ENCODE measurements at regions not wholly inside any gene's neighbourhood (a gene's known extent, or its start where the extent isn't known, plus 50 kb on each side); places are given as distances from the start of the nearest gene placed in this dataset.

DNA sequence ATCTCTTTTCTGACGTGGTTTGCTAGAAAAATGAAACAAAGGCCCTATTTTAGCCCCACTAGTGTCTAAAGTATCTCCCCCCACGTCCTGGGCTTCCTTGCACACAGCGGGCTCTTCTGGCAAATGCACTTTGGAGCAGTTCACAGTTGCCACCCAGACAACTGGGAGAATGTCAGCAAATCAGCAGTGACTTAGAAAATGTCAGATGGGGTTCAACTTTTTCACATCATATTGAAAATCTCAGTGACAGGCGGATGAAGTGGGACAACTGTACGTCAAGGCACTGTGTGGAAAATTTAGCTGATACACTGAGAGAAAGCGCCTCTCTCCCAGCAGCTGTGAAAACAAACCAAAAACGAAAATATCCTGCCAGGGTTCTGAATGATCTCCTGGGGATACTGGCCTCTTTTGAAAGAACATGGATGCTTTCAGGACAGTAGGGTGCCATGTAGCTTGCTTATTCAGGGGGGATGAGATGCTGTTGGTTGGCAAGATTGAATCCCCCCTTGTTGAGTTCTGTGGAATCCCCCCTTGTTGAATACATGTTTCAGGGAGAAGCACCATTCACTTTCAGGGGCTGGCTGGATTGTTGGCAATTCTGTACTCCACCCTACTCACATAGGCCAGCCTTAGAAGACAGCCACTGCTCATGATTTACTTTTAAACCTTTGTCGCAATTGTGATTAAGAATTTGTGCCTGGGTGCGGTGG lies 372.8 kb upstream of the CELF2 start:
- Histone ChIP-seq H2BK15ac (ENCODE audit: low read length) (no peak overlapping the region), H3K4me3 (ENCODE audit: low read length in 2 of 2) (no peak overlapping the region), H2BK5ac (ENCODE audit: low read length) (no peak overlapping the region), H3K23ac (ENCODE audit: low read depth, low read length, poor library complexity) (no peak overlapping the region), H3K9ac (ENCODE audit: low read depth, low read length, poor library complexity) (no peak overlapping the region), H2AFZ (ENCODE audit: low read length) (peak overlapping the region; percentile 8), H3K27me3 (ENCODE audit: control insufficient read depth in 3 of 3, insufficient read depth in 3 of 3, low read depth in 1 of 3, low read length in 3 of 3) (no peaks in the 10 kb centered on the region), H2BK12ac (ENCODE audit: low read length) (no peak overlapping the region), H4K8ac (ENCODE audit: low read depth, low read length) (no peak overlapping the region), H3K4me1 (ENCODE audit: control insufficient read depth in 2 of 2, insufficient read depth in 1 of 2, low read depth in 1 of 2, low read length in 2 of 2) (peaks cover 3 to 8% of the 10 kb centered on the region in 2 donors), H3K79me1 (ENCODE audit: low read depth, low read length) (no peaks in the 10 kb centered on the region), H3K18ac (ENCODE audit: low read length) (no peak overlapping the region), H3K4ac (ENCODE audit: low read length) (no peak overlapping the region), H3K14ac (ENCODE audit: low read length) (no peak overlapping the region), H2AK5ac (ENCODE audit: low read depth, low read length) (no peak overlapping the region), H3K9me3 (replicated peaks in 1 of 2; ENCODE audit: control insufficient read depth in 2 of 2, insufficient read depth in 1 of 2, low read depth in 1 of 2, low read length in 2 of 2) (peaks cover 0 to 4% of the 10 kb centered on the region in 2 donors), H3K27ac (replicated peaks; ENCODE audit: low read length) (no peak overlapping the region), H2BK120ac (ENCODE audit: low read depth, low read length) (no peak overlapping the region), H3K4me2 (ENCODE audit: insufficient read depth, low read length, poor library complexity, severe bottlenecking) (no peak overlapping the region), H3K36me3 (replicated peaks in 1 of 2; ENCODE audit: control insufficient read depth in 2 of 2, insufficient read depth in 2 of 2, low read length in 2 of 2) (no peaks in the 10 kb centered on the region), H4K91ac (ENCODE audit: low read depth, low read length, poor library complexity) (no peak overlapping the region)
- no peak for DNase-seq (ENCODE audit: low spot score)
- WGBS, 2 donors (ENCODE audit: extremely low coverage in 2 of 2, insufficient read length in 2 of 2, insufficient replicate concordance in 1 of 2): no CpG with 5 or more reads among the region's 9 CpGs

DNA sequence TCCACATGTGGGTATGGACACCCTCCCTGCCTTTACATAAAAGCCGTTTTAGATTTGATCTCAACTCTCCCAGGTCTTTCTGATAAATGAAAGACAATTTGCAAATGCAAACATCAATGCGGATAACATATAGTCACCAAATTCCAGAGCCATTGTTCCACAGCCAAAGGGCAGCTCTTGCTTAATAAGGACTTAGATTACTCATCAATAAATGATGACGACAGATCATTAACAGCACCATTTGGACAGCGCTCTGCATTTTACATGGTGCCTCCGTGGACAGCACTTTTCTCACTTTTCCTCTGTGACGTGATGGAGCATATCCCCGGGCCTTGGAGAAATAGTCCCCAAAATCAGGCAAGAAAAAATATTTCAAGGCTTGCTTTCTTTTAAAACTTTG lies 370.3 kb upstream of the CELF2 start:
- no CpG with 5 or more reads among the region's 7 CpGs for WGBS, 2 donors (ENCODE audit: extremely low coverage in 2 of 2, insufficient read length in 2 of 2, insufficient replicate concordance in 1 of 2)
- Histone ChIP-seq H3K4me2 (ENCODE audit: insufficient read depth, low read length, poor library complexity, severe bottlenecking) (no peak overlapping the region), H3K23ac (ENCODE audit: low read depth, low read length, poor library complexity) (no peak overlapping the region), H2AFZ (ENCODE audit: low read length) (no peak overlapping the region), H3K9me3 (replicated peaks in 1 of 2; ENCODE audit: control insufficient read depth in 2 of 2, insufficient read depth in 1 of 2, low read depth in 1 of 2, low read length in 2 of 2) (peaks cover 0 to 4% of the 10 kb centered on the region in 2 donors), H3K14ac (ENCODE audit: low read length) (no peak overlapping the region), H3K27ac (replicated peaks; ENCODE audit: low read length) (no peak overlapping the region), H3K36me3 (replicated peaks in 1 of 2; ENCODE audit: control insufficient read depth in 2 of 2, insufficient read depth in 2 of 2, low read length in 2 of 2) (no peaks in the 10 kb centered on the region), H3K79me1 (ENCODE audit: low read depth, low read length) (no peaks in the 10 kb centered on the region), H2BK5ac (ENCODE audit: low read length) (no peak overlapping the region), H4K91ac (ENCODE audit: low read depth, low read length, poor library complexity) (no peak overlapping the region), H3K18ac (ENCODE audit: low read length) (no peak overlapping the region), H3K27me3 (ENCODE audit: control insufficient read depth in 3 of 3, insufficient read depth in 3 of 3, low read depth in 1 of 3, low read length in 3 of 3) (no peaks in the 10 kb centered on the region), H2AK5ac (ENCODE audit: low read depth, low read length) (no peak overlapping the region), H3K9ac (ENCODE audit: low read depth, low read length, poor library complexity) (no peak overlapping the region), H4K8ac (ENCODE audit: low read depth, low read length) (no peak overlapping the region), H3K4me3 (ENCODE audit: low read length in 2 of 2) (no peak overlapping the region), H2BK15ac (ENCODE audit: low read length) (no peak overlapping the region), H3K4me1 (ENCODE audit: control insufficient read depth in 2 of 2, insufficient read depth in 1 of 2, low read depth in 1 of 2, low read length in 2 of 2) (peaks cover 3 to 5% of the 10 kb centered on the region in 2 donors), H3K4ac (ENCODE audit: low read length) (no peak overlapping the region), H2BK120ac (ENCODE audit: low read depth, low read length) (no peak overlapping the region), H2BK12ac (ENCODE audit: low read length) (no peak overlapping the region)
- DNase-seq (ENCODE audit: low spot score): no peak

DNA sequence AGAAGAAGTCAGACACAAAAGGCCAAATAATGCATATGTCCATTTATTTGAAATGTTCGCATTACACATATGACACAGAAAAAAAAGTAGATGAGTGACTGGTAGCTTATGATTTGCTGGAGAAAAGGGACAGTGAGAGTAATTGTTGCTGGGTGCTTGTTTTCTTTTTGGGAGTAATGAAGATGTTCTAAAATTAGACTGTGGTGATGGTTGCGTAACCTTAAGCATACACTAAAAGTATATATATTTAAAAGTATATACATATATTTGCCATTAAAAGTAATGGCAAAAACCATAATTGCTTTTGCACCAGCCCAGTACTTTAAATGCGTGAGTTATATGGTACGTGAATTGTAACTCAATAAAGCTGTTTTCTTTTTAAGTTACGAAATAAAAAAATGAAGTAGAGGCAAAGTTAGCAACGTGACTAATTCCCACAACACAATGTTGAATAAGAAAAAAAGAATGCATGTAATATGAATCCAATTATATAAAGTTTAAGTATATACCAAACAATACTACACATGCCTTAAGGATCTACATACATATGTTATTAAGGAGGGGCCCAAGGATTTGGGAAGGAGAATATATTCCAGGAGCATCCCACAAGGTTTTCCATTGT lies 360.4 kb upstream of the CELF2 start:
- H3K18ac ChIP-seq (ENCODE audit: low read length): no peak overlapping the region
- no peak overlapping the region for H2BK120ac ChIP-seq (ENCODE audit: low read depth, low read length)
- WGBS, 2 donors (ENCODE audit: extremely low coverage in 2 of 2, insufficient read length in 2 of 2, insufficient replicate concordance in 1 of 2): no CpG with 5 or more reads among the region's 6 CpGs
- no peak overlapping the region for H4K8ac ChIP-seq (ENCODE audit: low read depth, low read length)
- H3K27me3 ChIP-seq (ENCODE audit: control insufficient read depth in 3 of 3, insufficient read depth in 3 of 3, low read depth in 1 of 3, low read length in 3 of 3): no peaks in the 10 kb centered on the region
- H2BK5ac ChIP-seq (ENCODE audit: low read length): no peak overlapping the region
- H3K4me1 ChIP-seq (ENCODE audit: control insufficient read depth in 2 of 2, insufficient read depth in 1 of 2, low read depth in 1 of 2, low read length in 2 of 2): peaks cover 2 to 8% of the 10 kb centered on the region in 2 donors
- H3K23ac ChIP-seq (ENCODE audit: low read depth, low read length, poor library complexity): no peak overlapping the region
- H2BK15ac ChIP-seq (ENCODE audit: low read length): no peak overlapping the region
- H3K36me3 ChIP-seq (replicated peaks in 1 of 2; ENCODE audit: control insufficient read depth in 2 of 2, insufficient read depth in 2 of 2, low read length in 2 of 2): no peaks in the 10 kb centered on the region
- H3K27ac ChIP-seq (replicated peaks; ENCODE audit: low read length): no peak overlapping the region
- H3K4ac ChIP-seq (ENCODE audit: low read length): no peak overlapping the region
- H2AFZ ChIP-seq (ENCODE audit: low read length): no peak overlapping the region
- H2BK12ac ChIP-seq (ENCODE audit: low read length): no peak overlapping the region
- no peak overlapping the region for H3K14ac ChIP-seq (ENCODE audit: low read length)
- peaks cover 4 to 9% of the 10 kb centered on the region in 2 donors for H3K9me3 ChIP-seq (replicated peaks in 1 of 2; ENCODE audit: control insufficient read depth in 2 of 2, insufficient read depth in 1 of 2, low read depth in 1 of 2, low read length in 2 of 2)
- no peak overlapping the region for H3K9ac ChIP-seq (ENCODE audit: low read depth, low read length, poor library complexity)
- DNase-seq (ENCODE audit: low spot score): no peak
- no peak overlapping the region for H3K4me2 ChIP-seq (ENCODE audit: insufficient read depth, low read length, poor library complexity, severe bottlenecking)
- H2AK5ac ChIP-seq (ENCODE audit: low read depth, low read length): no peak overlapping the region
- H3K79me1 ChIP-seq (ENCODE audit: low read depth, low read length): no peaks in the 10 kb centered on the region
- H3K4me3 ChIP-seq (ENCODE audit: low read length in 2 of 2): no peak overlapping the region
- no peak overlapping the region for H4K91ac ChIP-seq (ENCODE audit: low read depth, low read length, poor library complexity)

DNA sequence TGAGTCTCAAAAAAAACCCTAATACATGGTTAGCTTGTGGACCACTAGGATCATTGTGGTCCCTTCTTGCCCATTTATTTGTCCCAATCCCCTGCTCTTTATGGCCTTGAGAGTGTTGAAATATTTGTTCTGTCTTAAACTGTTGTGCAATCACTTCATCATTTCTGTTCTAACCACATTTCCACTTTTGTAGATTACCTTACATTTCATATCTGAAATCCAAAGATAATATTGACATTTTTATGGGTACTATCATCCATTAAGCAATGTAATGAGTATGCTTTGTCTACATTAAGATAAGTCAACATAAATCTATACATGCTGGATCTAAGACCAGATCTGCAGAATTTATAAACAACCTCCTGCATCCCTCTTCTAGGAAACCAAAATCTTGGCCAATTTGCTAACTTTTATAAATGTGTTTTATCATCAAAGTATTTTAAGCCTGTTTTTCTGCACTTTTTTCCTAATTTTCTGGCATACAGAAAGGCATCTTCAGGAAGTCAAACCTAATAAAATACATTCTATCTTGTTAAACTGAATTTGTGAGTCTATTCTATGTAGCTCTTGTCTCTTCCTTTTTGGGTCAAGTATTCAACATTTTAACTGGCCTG lies 359.4 kb upstream of the CELF2 start:
- no peaks in the 10 kb centered on the region for H3K36me3 ChIP-seq (replicated peaks in 1 of 2; ENCODE audit: control insufficient read depth in 2 of 2, insufficient read depth in 2 of 2, low read length in 2 of 2)
- no peak overlapping the region for H2BK12ac ChIP-seq (ENCODE audit: low read length)
- H3K27me3 ChIP-seq (ENCODE audit: control insufficient read depth in 3 of 3, insufficient read depth in 3 of 3, low read depth in 1 of 3, low read length in 3 of 3): no peaks in the 10 kb centered on the region
- no peak overlapping the region for H4K91ac ChIP-seq (ENCODE audit: low read depth, low read length, poor library complexity)
- H3K4me2 ChIP-seq (ENCODE audit: insufficient read depth, low read length, poor library complexity, severe bottlenecking): no peak overlapping the region
- no peak overlapping the region for H3K27ac ChIP-seq (replicated peaks; ENCODE audit: low read length)
- no peaks in the 10 kb centered on the region for H3K79me1 ChIP-seq (ENCODE audit: low read depth, low read length)
- no peak overlapping the region for H3K14ac ChIP-seq (ENCODE audit: low read length)
- H2BK120ac ChIP-seq (ENCODE audit: low read depth, low read length): no peak overlapping the region
- H3K18ac ChIP-seq (ENCODE audit: low read length): no peak overlapping the region
- peaks cover 4 to 9% of the 10 kb centered on the region in 2 donors for H3K9me3 ChIP-seq (replicated peaks in 1 of 2; ENCODE audit: control insufficient read depth in 2 of 2, insufficient read depth in 1 of 2, low read depth in 1 of 2, low read length in 2 of 2)
- no peak overlapping the region for H2BK5ac ChIP-seq (ENCODE audit: low read length)
- no peak overlapping the region for H3K4ac ChIP-seq (ENCODE audit: low read length)
- no peak overlapping the region for H2AK5ac ChIP-seq (ENCODE audit: low read depth, low read length)
- peaks cover 8 to 13% of the 10 kb centered on the region in 2 donors for H3K4me1 ChIP-seq (ENCODE audit: control insufficient read depth in 2 of 2, insufficient read depth in 1 of 2, low read depth in 1 of 2, low read length in 2 of 2)
- H2BK15ac ChIP-seq (ENCODE audit: low read length): no peak overlapping the region
- H3K9ac ChIP-seq (ENCODE audit: low read depth, low read length, poor library complexity): no peak overlapping the region
- no peak for DNase-seq (ENCODE audit: low spot score)
- no peak overlapping the region for H3K4me3 ChIP-seq (ENCODE audit: low read length in 2 of 2)
- no peak overlapping the region for H3K23ac ChIP-seq (ENCODE audit: low read depth, low read length, poor library complexity)
- H4K8ac ChIP-seq (ENCODE audit: low read depth, low read length): no peak overlapping the region
- H2AFZ ChIP-seq (ENCODE audit: low read length): no peak overlapping the region

Data from neuronal stem cell (in vitro differentiated cells).